ENCODE measurements at regions not wholly inside any gene's neighbourhood (a gene's known extent, or its start where the extent isn't known, plus 50 kb on each side); places are given as distances from the start of the nearest gene placed in this dataset.
"Not testable (repeated sequence)": the region's sequence is repeated elsewhere in the genome, so short reads cannot be mapped to it uniquely, and the experiment has no call there.

- H3K9ac ChIP-seq (ENCODE audit: low read depth, low read length) = no peak overlapping the region
- no peaks in the 10 kb centered on the region; the same call in 1 of the 2 replicates for H3K4me1 ChIP-seq (ENCODE audit: insufficient read depth, low read length)
- no peaks in the 10 kb centered on the region for H3K36me3 ChIP-seq (ENCODE audit: insufficient read depth, low read length)
- no peaks in the 10 kb centered on the region for H3K9me3 ChIP-seq (ENCODE audit: control insufficient read depth, insufficient read depth, low read length)
Observed at GRCh38 chr18:60189856-60190255, 182.7 kb downstream of the MC4R start.

GRCh38 chr18:60188958-60189357 is 183.6 kb downstream of the MC4R start:
- Histone ChIP-seq H3K9ac (ENCODE audit: low read depth, low read length) (no peak overlapping the region), H3K4me1 (ENCODE audit: insufficient read depth, low read length) (no peaks in the 10 kb centered on the region; the same call in 1 of the 2 replicates), H3K36me3 (ENCODE audit: insufficient read depth, low read length) (no peaks in the 10 kb centered on the region), H3K9me3 (ENCODE audit: control insufficient read depth, insufficient read depth, low read length) (no peaks in the 10 kb centered on the region)

- H3K9ac ChIP-seq (ENCODE audit: low read depth, low read length) = no peak overlapping the region
- H3K9me3 ChIP-seq (ENCODE audit: control insufficient read depth, insufficient read depth, low read length) = no peaks in the 10 kb centered on the region
- no peaks in the 10 kb centered on the region for H3K36me3 ChIP-seq (ENCODE audit: insufficient read depth, low read length)
- H3K4me1 ChIP-seq (ENCODE audit: insufficient read depth, low read length) = no peaks in the 10 kb centered on the region
Observed at GRCh38 chr18:60182223-60182622, 190.4 kb downstream of the MC4R start.

- Histone ChIP-seq H3K9me3 (ENCODE audit: control insufficient read depth, insufficient read depth, low read length) (no peaks in the 10 kb centered on the region), H3K4me1 (ENCODE audit: insufficient read depth, low read length) (no peaks in the 10 kb centered on the region), H3K9ac (ENCODE audit: low read depth, low read length) (no peak overlapping the region)
Observed at GRCh38 chr18:60180671-60181070, 191.9 kb downstream of the MC4R start.

GRCh38 chr18:60178224-60178623 is 194.4 kb downstream of the MC4R start:
- H3K4me1 ChIP-seq (ENCODE audit: insufficient read depth, low read length); H3K9me3 ChIP-seq (ENCODE audit: control insufficient read depth, insufficient read depth, low read length); H3K36me3 ChIP-seq (ENCODE audit: insufficient read depth, low read length); H3K9ac ChIP-seq (ENCODE audit: low read depth, low read length): not testable (repeated sequence)

More at GRCh38 chr18:60180671-60181070, 191.9 kb downstream of the MC4R start:
- H3K36me3 ChIP-seq (ENCODE audit: insufficient read depth, low read length) = no peaks in the 10 kb centered on the region

GRCh38 chr18:60176259-60176658 is 196.3 kb downstream of the MC4R start:
- H3K4me1 ChIP-seq (ENCODE audit: insufficient read depth, low read length) = no peaks in the 10 kb centered on the region
- no peak overlapping the region for H3K9ac ChIP-seq (ENCODE audit: low read depth, low read length)

GRCh38 chr18:60174832-60175231 is 197.7 kb downstream of the MC4R start:
- H3K9me3 ChIP-seq (ENCODE audit: control insufficient read depth, insufficient read depth, low read length) = no peaks in the 10 kb centered on the region
- no peaks in the 10 kb centered on the region for H3K4me1 ChIP-seq (ENCODE audit: insufficient read depth, low read length)
- no peaks in the 10 kb centered on the region for H3K36me3 ChIP-seq (ENCODE audit: insufficient read depth, low read length)
- no peak overlapping the region for H3K9ac ChIP-seq (ENCODE audit: low read depth, low read length)

More at GRCh38 chr18:60176259-60176658, 196.3 kb downstream of the MC4R start:
- no peaks in the 10 kb centered on the region for H3K36me3 ChIP-seq (ENCODE audit: insufficient read depth, low read length)
- H3K9me3 ChIP-seq (ENCODE audit: control insufficient read depth, insufficient read depth, low read length) = no peaks in the 10 kb centered on the region

- H3K9ac ChIP-seq (ENCODE audit: low read depth, low read length) = no peak overlapping the region
- no peaks in the 10 kb centered on the region for H3K36me3 ChIP-seq (ENCODE audit: insufficient read depth, low read length)
- H3K4me1 ChIP-seq (ENCODE audit: insufficient read depth, low read length) = no peaks in the 10 kb centered on the region
- H3K9me3 ChIP-seq (ENCODE audit: control insufficient read depth, insufficient read depth, low read length) = no peaks in the 10 kb centered on the region
Observed at GRCh38 chr18:60172030-60172429, 200.5 kb downstream of the MC4R start.

- no peaks in the 10 kb centered on the region for H3K36me3 ChIP-seq (ENCODE audit: insufficient read depth, low read length)
- no peak overlapping the region for H3K9ac ChIP-seq (ENCODE audit: low read depth, low read length)
- H3K9me3 ChIP-seq (ENCODE audit: control insufficient read depth, insufficient read depth, low read length) = no peaks in the 10 kb centered on the region
- H3K4me1 ChIP-seq (ENCODE audit: insufficient read depth, low read length) = no peaks in the 10 kb centered on the region
Observed at GRCh38 chr18:60163622-60164021, 209.0 kb downstream of the MC4R start.

GRCh38 chr18:60162388-60162787 is 210.2 kb downstream of the MC4R start:
- Histone ChIP-seq H3K36me3 (ENCODE audit: insufficient read depth, low read length) (no peaks in the 10 kb centered on the region), H3K9ac (ENCODE audit: low read depth, low read length) (no peak overlapping the region), H3K9me3 (ENCODE audit: control insufficient read depth, insufficient read depth, low read length) (no peaks in the 10 kb centered on the region), H3K4me1 (ENCODE audit: insufficient read depth, low read length) (no peaks in the 10 kb centered on the region)

GRCh38 chr18:60157810-60158209 is 214.8 kb downstream of the MC4R start:
- Histone ChIP-seq H3K9me3 (ENCODE audit: control insufficient read depth, insufficient read depth, low read length) (no peaks in the 10 kb centered on the region), H3K4me1 (ENCODE audit: insufficient read depth, low read length) (no peaks in the 10 kb centered on the region), H3K36me3 (ENCODE audit: insufficient read depth, low read length) (no peaks in the 10 kb centered on the region), H3K9ac (ENCODE audit: low read depth, low read length) (no peak overlapping the region)

GRCh38 chr18:60153376-60153775 is 219.2 kb downstream of the MC4R start:
- H3K9me3 ChIP-seq (ENCODE audit: control insufficient read depth, insufficient read depth, low read length) = no peaks in the 10 kb centered on the region
- no peaks in the 10 kb centered on the region for H3K4me1 ChIP-seq (ENCODE audit: insufficient read depth, low read length)
- H3K36me3 ChIP-seq (ENCODE audit: insufficient read depth, low read length) = no peaks in the 10 kb centered on the region
- H3K9ac ChIP-seq (ENCODE audit: low read depth, low read length) = no peak overlapping the region

GRCh38 chr18:60149316-60149715 is 223.3 kb downstream of the MC4R start:
- H3K9ac ChIP-seq (ENCODE audit: low read depth, low read length) = no peak overlapping the region
- H3K36me3 ChIP-seq (ENCODE audit: insufficient read depth, low read length) = no peaks in the 10 kb centered on the region
- H3K9me3 ChIP-seq (ENCODE audit: control insufficient read depth, insufficient read depth, low read length) = no peaks in the 10 kb centered on the region
- H3K4me1 ChIP-seq (ENCODE audit: insufficient read depth, low read length) = no peaks in the 10 kb centered on the region

- Histone ChIP-seq H3K9me3 (ENCODE audit: control insufficient read depth, insufficient read depth, low read length) (no peaks in the 10 kb centered on the region), H3K4me1 (ENCODE audit: insufficient read depth, low read length) (no peaks in the 10 kb centered on the region), H3K9ac (ENCODE audit: low read depth, low read length) (no peak overlapping the region), H3K36me3 (ENCODE audit: insufficient read depth, low read length) (no peaks in the 10 kb centered on the region)
Observed at GRCh38 chr18:60147323-60147722, 225.3 kb downstream of the MC4R start.

- no peaks in the 10 kb centered on the region for H3K4me1 ChIP-seq (ENCODE audit: insufficient read depth, low read length)
- H3K9ac ChIP-seq (ENCODE audit: low read depth, low read length) = no peak overlapping the region
Observed at GRCh38 chr18:60146220-60146960, 226.2 kb downstream of the MC4R start.

More at GRCh38 chr18:60146220-60146960, 226.2 kb downstream of the MC4R start:
- no peaks in the 10 kb centered on the region for H3K9me3 ChIP-seq (ENCODE audit: control insufficient read depth, insufficient read depth, low read length)
- no peaks in the 10 kb centered on the region for H3K36me3 ChIP-seq (ENCODE audit: insufficient read depth, low read length)
